PC-9 (cell line): ENCODE measurements at regions not wholly inside any gene's neighbourhood (a gene's known extent, or its start where the extent isn't known, plus 50 kb on each side); places are given as distances from the start of the nearest gene placed in this dataset.

ENCODE experiments used
- EZH2 ChIP-seq: fragments of 200-600 bp; sonication (generic); IDR thresholded peaks from 2 replicates; pipeline ENCODE4 v1.8.0; 2017; ENCODE audit warnings: antibody characterized with exemption, low read depth
- TF ChIP-seq, protein P1 (sequence below): fragments of 200-600 bp; sonication (generic); conservative IDR thresholded peaks from 2 replicates; pipeline ENCODE4 v1.6.1; 2017; ENCODE audit warnings: mixed run types, antibody characterized with exemption, mild to moderate bottlenecking, moderate library complexity

DNA sequence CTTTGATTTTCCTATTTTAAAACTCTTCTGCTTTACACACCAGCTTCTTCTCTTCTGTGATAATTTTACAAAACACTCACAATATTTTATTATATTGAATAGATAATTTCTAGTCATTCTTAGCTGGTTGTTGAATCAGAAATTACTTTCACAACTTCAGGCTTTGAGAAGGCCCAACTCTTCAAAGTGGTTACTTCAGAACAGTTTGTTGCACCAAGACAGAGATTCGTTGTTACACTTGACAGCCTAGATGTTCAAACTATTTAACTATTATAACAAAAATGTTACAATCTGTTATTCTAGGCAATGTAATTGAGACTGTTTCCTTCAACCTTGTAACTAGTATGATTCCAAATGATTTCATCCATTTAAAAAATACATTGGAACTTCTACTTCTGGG lies 333.2 kb upstream of the CHORDC1 start:
- TF ChIP-seq, protein P1, sequence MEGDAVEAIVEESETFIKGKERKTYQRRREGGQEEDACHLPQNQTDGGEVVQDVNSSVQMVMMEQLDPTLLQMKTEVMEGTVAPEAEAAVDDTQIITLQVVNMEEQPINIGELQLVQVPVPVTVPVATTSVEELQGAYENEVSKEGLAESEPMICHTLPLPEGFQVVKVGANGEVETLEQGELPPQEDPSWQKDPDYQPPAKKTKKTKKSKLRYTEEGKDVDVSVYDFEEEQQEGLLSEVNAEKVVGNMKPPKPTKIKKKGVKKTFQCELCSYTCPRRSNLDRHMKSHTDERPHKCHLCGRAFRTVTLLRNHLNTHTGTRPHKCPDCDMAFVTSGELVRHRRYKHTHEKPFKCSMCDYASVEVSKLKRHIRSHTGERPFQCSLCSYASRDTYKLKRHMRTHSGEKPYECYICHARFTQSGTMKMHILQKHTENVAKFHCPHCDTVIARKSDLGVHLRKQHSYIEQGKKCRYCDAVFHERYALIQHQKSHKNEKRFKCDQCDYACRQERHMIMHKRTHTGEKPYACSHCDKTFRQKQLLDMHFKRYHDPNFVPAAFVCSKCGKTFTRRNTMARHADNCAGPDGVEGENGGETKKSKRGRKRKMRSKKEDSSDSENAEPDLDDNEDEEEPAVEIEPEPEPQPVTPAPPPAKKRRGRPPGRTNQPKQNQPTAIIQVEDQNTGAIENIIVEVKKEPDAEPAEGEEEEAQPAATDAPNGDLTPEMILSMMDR: no peak
- no peak for TF ChIP-seq EZH2
